Breast epithelium (tissue), 3 donors: ENCODE measurements at regions not wholly inside any gene's neighbourhood (a gene's known extent, or its start where the extent isn't known, plus 50 kb on each side); places are given as distances from the start of the nearest gene placed in this dataset.

Source experiments
- CTCF ChIP-seq, 3 donors: fragments of 450-650 bp; IDR thresholded peaks; one replicate each; pipeline ENCODE4 v1.5.1; 2016 to 2017; ENCODE audit warnings: antibody characterized with exemption in 3 of 3, mild to moderate bottlenecking in 3 of 3, moderate library complexity in 3 of 3
- POLR2A ChIP-seq: fragments of 450-650 bp; IDR thresholded peaks from one replicate; pipeline ENCODE4 v1.6.1; 2016; ENCODE audit warnings: antibody characterized with exemption, mild to moderate bottlenecking, moderate library complexity
- POLR2AphosphoS5 ChIP-seq, 3 donors: sonication (generic); formaldehyde crosslinking; IDR thresholded peaks; one replicate each; pipeline ENCODE4 v1.6.1; 2017; ENCODE audit warnings: antibody characterized with exemption in 3 of 3

- no peak for TF ChIP-seq CTCF (IDR thresholded peaks at IDR 0.05)
- TF ChIP-seq POLR2A = no peak
- TF ChIP-seq POLR2AphosphoS5 (IDR thresholded peaks at IDR 0.05) = no peak
Measured at GRCh38 chr2:65663831-65664407, 231.5 kb upstream of the SPRED2 start.
